Body of pancreas (tissue), 4 donors: ENCODE measurements at regions not wholly inside any gene's neighbourhood (a gene's known extent, or its start where the extent isn't known, plus 50 kb on each side); places are given as distances from the start of the nearest gene placed in this dataset.

Experiments
- POLR2A ChIP-seq, 3 donors: fragments of 450-650 bp; IDR thresholded peaks; one replicate each; pipeline ENCODE4 v1.6.1; 2016; ENCODE audit warnings: antibody characterized with exemption in 3 of 3, mild to moderate bottlenecking in 2 of 3
- TF ChIP-seq, protein P1 (sequence below), 7 experiments: fragments of 450-650 bp in 4 of 7; fragments of 200-600 bp in 3 of 7; sonication (generic) in 3 of 7; IDR thresholded peaks; one replicate each; pipeline ENCODE4 v1.5.1; 2016 to 2019; ENCODE audit warnings: antibody characterized with exemption in 7 of 7

DNA sequence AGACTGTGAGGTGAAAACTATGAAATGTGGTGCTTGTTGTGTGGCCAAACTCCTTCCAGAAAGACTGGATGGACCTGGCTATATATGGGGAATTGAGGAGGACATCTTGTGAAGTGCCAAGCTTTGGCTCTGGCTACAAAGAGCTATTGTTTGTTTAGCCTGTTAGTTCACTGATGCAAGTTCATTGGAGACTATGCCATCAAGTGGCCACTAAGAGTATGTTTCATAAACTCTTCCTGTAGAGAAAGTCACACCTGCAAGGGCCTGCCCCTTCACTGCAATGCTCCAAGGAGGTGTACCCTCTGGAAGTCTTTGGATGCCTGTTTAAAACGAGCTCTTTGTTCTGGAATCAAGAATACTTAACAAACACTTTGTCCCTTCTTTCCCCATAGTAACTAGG lies 382.0 kb downstream of the GABRG1 start:
- TF ChIP-seq, protein P1, sequence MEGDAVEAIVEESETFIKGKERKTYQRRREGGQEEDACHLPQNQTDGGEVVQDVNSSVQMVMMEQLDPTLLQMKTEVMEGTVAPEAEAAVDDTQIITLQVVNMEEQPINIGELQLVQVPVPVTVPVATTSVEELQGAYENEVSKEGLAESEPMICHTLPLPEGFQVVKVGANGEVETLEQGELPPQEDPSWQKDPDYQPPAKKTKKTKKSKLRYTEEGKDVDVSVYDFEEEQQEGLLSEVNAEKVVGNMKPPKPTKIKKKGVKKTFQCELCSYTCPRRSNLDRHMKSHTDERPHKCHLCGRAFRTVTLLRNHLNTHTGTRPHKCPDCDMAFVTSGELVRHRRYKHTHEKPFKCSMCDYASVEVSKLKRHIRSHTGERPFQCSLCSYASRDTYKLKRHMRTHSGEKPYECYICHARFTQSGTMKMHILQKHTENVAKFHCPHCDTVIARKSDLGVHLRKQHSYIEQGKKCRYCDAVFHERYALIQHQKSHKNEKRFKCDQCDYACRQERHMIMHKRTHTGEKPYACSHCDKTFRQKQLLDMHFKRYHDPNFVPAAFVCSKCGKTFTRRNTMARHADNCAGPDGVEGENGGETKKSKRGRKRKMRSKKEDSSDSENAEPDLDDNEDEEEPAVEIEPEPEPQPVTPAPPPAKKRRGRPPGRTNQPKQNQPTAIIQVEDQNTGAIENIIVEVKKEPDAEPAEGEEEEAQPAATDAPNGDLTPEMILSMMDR (IDR thresholded peaks at IDR 0.05) = no peak
- no peak for TF ChIP-seq POLR2A (IDR thresholded peaks at IDR 0.05)
